ENCODE measurements at regions not wholly inside any gene's neighbourhood (a gene's known extent, or its start where the extent isn't known, plus 50 kb on each side); places are given as distances from the start of the nearest gene placed in this dataset.

DNA sequence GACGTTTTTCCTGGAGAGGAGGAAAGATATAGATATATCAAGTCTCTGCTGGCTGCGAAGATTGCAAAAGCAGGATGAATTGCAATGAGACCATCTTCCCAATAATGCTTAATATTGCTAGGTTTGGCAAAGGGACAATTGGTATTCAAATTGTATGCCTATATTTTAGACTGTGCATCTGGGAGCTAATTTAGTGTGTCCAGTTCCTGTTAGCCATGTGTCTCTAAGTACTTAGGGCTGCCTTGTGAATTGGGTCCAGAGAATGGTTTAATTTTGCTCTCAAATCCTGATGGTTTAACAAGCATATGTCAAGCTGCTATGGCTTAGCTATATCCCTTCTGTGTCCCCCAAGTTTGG, 97.6 kb upstream of the ZNF366 start:
- TF ChIP-seq, protein P1, sequence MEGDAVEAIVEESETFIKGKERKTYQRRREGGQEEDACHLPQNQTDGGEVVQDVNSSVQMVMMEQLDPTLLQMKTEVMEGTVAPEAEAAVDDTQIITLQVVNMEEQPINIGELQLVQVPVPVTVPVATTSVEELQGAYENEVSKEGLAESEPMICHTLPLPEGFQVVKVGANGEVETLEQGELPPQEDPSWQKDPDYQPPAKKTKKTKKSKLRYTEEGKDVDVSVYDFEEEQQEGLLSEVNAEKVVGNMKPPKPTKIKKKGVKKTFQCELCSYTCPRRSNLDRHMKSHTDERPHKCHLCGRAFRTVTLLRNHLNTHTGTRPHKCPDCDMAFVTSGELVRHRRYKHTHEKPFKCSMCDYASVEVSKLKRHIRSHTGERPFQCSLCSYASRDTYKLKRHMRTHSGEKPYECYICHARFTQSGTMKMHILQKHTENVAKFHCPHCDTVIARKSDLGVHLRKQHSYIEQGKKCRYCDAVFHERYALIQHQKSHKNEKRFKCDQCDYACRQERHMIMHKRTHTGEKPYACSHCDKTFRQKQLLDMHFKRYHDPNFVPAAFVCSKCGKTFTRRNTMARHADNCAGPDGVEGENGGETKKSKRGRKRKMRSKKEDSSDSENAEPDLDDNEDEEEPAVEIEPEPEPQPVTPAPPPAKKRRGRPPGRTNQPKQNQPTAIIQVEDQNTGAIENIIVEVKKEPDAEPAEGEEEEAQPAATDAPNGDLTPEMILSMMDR (conservative IDR thresholded peaks at IDR 0.05; ENCODE audit: low read depth in 2 of 2): no peak
- no peak for TF ChIP-seq POLR2AphosphoS5 (IDR thresholded peaks at IDR 0.05; ENCODE audit: low read depth)
